ENCODE measurements at regions not wholly inside any gene's neighbourhood (a gene's known extent, or its start where the extent isn't known, plus 50 kb on each side); places are given as distances from the start of the nearest gene placed in this dataset.

- TF ChIP-seq HMGXB4 (CRISPR knock-in tag; IDR thresholded peaks at IDR 0.05; ENCODE audit: borderline replicate concordance), result no peak
- TF ChIP-seq MAZ (IDR thresholded peaks at IDR 0.05; ENCODE audit: borderline replicate concordance, low read depth, low read length), result no peak
- no peak for TF ChIP-seq MAFK (IDR thresholded peaks at IDR 0.05; ENCODE audit: partially characterized antibody)
- TF ChIP-seq REST (IDR thresholded peaks at IDR 0.05), result no peak
- TF ChIP-seq RCOR1 (IDR thresholded peaks at IDR 0.05; ENCODE audit: low read depth, low read length), result no peak
- no peak for TF ChIP-seq EP300 (IDR thresholded peaks at IDR 0.05)
Observed at GRCh38 chr1:55586771-55587170, 371.6 kb upstream of the USP24 start (continued).

- DNase-seq (ENCODE audit: low read depth in 1 of 2, low spot score in 1 of 2), result no peak
- no peak overlapping the region for H3K4me3 ChIP-seq
- CTCF ChIA-PET, result no interaction called here
- no peaks in the 10 kb centered on the region for H3K9me3 ChIP-seq
- H3K4me1 ChIP-seq, result peaks cover 20% of the 10 kb centered on the region; the same call in 2 of the 3 replicates
- peak overlapping the region; percentile 10 to 75; a peak in 4 of 6 replicates for H3K27ac ChIP-seq
- no peak overlapping the region for H3K4me2 ChIP-seq
- no peak for FAIRE-seq
- no peak for ATAC-seq
- no peak for TF ChIP-seq MAX (IDR thresholded peaks at IDR 0.05)
- TF ChIP-seq NFE2L2 (conservative IDR thresholded peaks at IDR 0.05; ENCODE audit: low read length), result no peak
- 63% methylated on average over 3 of the region's 3 CpGs for WGBS (ENCODE audit: missing lambda C conversion rate)
- POLR2A ChIA-PET, result no interaction called here
Observed at GRCh38 chr1:55585402-55585792, 370.2 kb upstream of the USP24 start.

GRCh38 chr1:55584526-55585401 lies 369.6 kb upstream of the USP24 start:
- 0 out of 3 replicates have a peak overlapping the region, but pooled peaks have one; percentile 10 for H3K4me2 ChIP-seq
- H3K9me3 ChIP-seq, result no peaks in the 10 kb centered on the region
- DNase-seq (ENCODE audit: low read depth in 1 of 2, low spot score in 1 of 2), result peak in 1 of 2 experiments; percentile 18
- no peak for FAIRE-seq
- ChIA-PET POLR2A (no interaction called here), CTCF (no interaction called here)
- peak in 1 of 2 experiments; percentile 63; a peak in 2 of 6 replicates for ATAC-seq
- H3K27ac ChIP-seq, result peak overlapping the region; percentile 30 to 75; a peak in 4 of 6 replicates
- no peak for TF ChIP-seq NPAS2 (CRISPR knock-in tag; IDR thresholded peaks at IDR 0.05; ENCODE audit: borderline replicate concordance)
- 0 out of 5 replicates have a peak, but pooled peaks of 1 of the 2 experiments have one; percentile 13 for TF ChIP-seq RAD21 (conservative IDR thresholded peaks at IDR 0.05 in 1 of 2, IDR thresholded peaks at IDR 0.05 in 1 of 2)
- H3K4me3 ChIP-seq, result no peak overlapping the region
- H3K4me1 ChIP-seq, result peaks cover 24% of the 10 kb centered on the region; the same call in 2 of the 3 replicates
- 49% methylated on average over 2 of the region's 2 CpGs for WGBS (ENCODE audit: missing lambda C conversion rate)

- H3K4me2 ChIP-seq, result no peak overlapping the region
- peaks cover 26% of the 10 kb centered on the region; the same call in 2 of the 3 replicates for H3K4me1 ChIP-seq
- 89% methylated on average over 4 of the region's 4 CpGs for WGBS (ENCODE audit: missing lambda C conversion rate)
- no peak for DNase-seq (ENCODE audit: low read depth in 1 of 2, low spot score in 1 of 2)
- peak overlapping the region; percentile 48 to 72; a peak in 4 of 6 replicates for H3K27ac ChIP-seq
- no peaks in the 10 kb centered on the region for H3K9me3 ChIP-seq
- no peak overlapping the region for H3K4me3 ChIP-seq
- TF ChIP-seq NR3C1 (IDR thresholded peaks at IDR 0.05) (no peak), MAZ (IDR thresholded peaks at IDR 0.05; ENCODE audit: borderline replicate concordance, low read depth, low read length) (no peak)
- ChIA-PET POLR2A (no interaction called here), CTCF (interaction anchor here (1.2 kb wide), 1 partner anchor 298 kb away, joined by 7 read pairs; no protein-coding TSS in a partner anchor)
- no peak for ATAC-seq
- no peak for FAIRE-seq
Observed at GRCh38 chr1:55582084-55582483, 366.9 kb upstream of the USP24 start.
